ENCODE measurements at regions not wholly inside any gene's neighbourhood (a gene's known extent, or its start where the extent isn't known, plus 50 kb on each side); places are given as distances from the start of the nearest gene placed in this dataset.

DNA sequence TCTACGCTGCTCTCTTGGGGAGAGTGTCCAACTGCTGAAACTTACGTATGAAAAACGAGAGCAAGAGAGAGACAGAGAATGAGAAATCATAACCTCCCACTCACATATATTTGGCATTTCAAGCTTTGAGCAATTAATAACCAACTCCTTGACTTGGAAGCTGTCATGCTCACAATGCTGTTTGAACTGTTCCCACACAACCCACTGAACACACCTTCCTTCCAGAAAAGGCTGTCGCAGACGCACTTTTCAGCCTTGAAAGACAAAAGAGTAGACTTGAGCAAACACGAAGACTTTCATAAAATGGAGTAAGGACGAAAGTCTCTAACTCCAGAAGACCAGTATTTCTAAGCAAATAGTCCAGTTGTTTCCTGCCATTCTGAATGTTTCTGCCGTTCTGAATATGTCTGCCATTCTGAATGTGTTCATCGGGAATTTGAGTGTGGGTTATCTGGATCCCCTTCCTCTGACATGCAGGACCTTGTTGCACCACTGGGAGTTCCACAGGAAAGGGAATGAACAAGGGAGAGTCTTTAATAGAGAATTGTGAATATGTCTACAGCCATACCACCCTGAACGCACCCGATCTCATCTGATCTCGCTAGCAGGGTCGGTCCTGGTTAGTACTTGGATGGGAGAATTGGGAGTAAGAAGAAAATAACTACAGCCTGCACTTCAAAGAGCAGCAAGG, 86.2 kb upstream of the BARX2 start:
- TF ChIP-seq POLR2A (IDR thresholded peaks at IDR 0.05) (no peak), CTCF (IDR thresholded peaks at IDR 0.05) (no peak)

Data from heart left ventricle (tissue), 13 donors.